ENCODE measurements at regions not wholly inside any gene's neighbourhood (a gene's known extent, or its start where the extent isn't known, plus 50 kb on each side); places are given as distances from the start of the nearest gene placed in this dataset.

GRCh38 chr4:179858221-179858620 lies 2385.0 kb upstream of the TENM3 start:
- Histone ChIP-seq H3K4me3 (ENCODE audit: low read depth, low read length, poor library complexity, severe bottlenecking) (no peak overlapping the region), H3K9me3 (ENCODE audit: low read depth, low read length, poor library complexity, severe bottlenecking) (no peaks in the 10 kb centered on the region), H3K4me1 (ENCODE audit: insufficient read depth, low read length, poor library complexity, severe bottlenecking) (no peaks in the 10 kb centered on the region), H3K27me3 (replicated peaks; ENCODE audit: insufficient read depth, low read depth, low read length, poor library complexity) (no peaks in the 10 kb centered on the region), H3K27ac (ENCODE audit: low read depth, low read length, poor library complexity, severe bottlenecking) (no peak overlapping the region), H3K36me3 (ENCODE audit: insufficient read depth, low read length, poor library complexity, severe bottlenecking) (no peaks in the 10 kb centered on the region)
- BruUV-seq (replicated peaks), result no TSS peak
- intact Hi-C loops (cut with micrococcal nuclease; ENCODE audit: unreplicated experiment), result no loop called here
- no peak for DNase-seq (ENCODE audit: low spot score)
- TF ChIP-seq EZH2 (IDR thresholded peaks at IDR 0.05; ENCODE audit: borderline replicate concordance, low read depth, low read length, poor library complexity, severe bottlenecking) (no peak), CTCF (conservative IDR thresholded peaks at IDR 0.05; ENCODE audit: low read depth, low read length) (no peak)
- POLR2A ChIA-PET (ENCODE audit: low non-redundant PET), result no interaction called here
- CTCF ChIA-PET, result no interaction called here

- no peaks in the 10 kb centered on the region for H3K4me1 ChIP-seq (ENCODE audit: insufficient read depth, low read length, poor library complexity, severe bottlenecking)
- POLR2A ChIA-PET (ENCODE audit: low non-redundant PET), result no interaction called here
- H3K4me3 ChIP-seq (ENCODE audit: low read depth, low read length, poor library complexity, severe bottlenecking), result no peak overlapping the region
- DNase-seq (ENCODE audit: low spot score), result peak; percentile 84
- intact Hi-C loops (cut with micrococcal nuclease; ENCODE audit: unreplicated experiment), result loop anchor here (1.0 to 10.0 kb wide), 3 partner anchors 161 to 799 kb away; no protein-coding TSS in a partner anchor
- TF ChIP-seq CTCF (conservative IDR thresholded peaks at IDR 0.05; ENCODE audit: low read depth, low read length) (peak; percentile 94), EZH2 (IDR thresholded peaks at IDR 0.05; ENCODE audit: borderline replicate concordance, low read depth, low read length, poor library complexity, severe bottlenecking) (no peak)
- no peaks in the 10 kb centered on the region for H3K9me3 ChIP-seq (ENCODE audit: low read depth, low read length, poor library complexity, severe bottlenecking)
- no peak overlapping the region for H3K27ac ChIP-seq (ENCODE audit: low read depth, low read length, poor library complexity, severe bottlenecking)
- BruUV-seq (replicated peaks), result no TSS peak
- no peaks in the 10 kb centered on the region for H3K27me3 ChIP-seq (replicated peaks; ENCODE audit: insufficient read depth, low read depth, low read length, poor library complexity)
- CTCF ChIA-PET, result interaction anchor here (0.6 to 1.5 kb wide), 6 partner anchors 16 to 399 kb away, joined by 3 to 11 read pairs (median 4); no protein-coding TSS in a partner anchor
- no peaks in the 10 kb centered on the region for H3K36me3 ChIP-seq (ENCODE audit: insufficient read depth, low read length, poor library complexity, severe bottlenecking)
Measured at GRCh38 chr4:179867300-179867878, 2375.8 kb upstream of the TENM3 start.

GRCh38 chr4:179871726-179872125 lies 2371.5 kb upstream of the TENM3 start:
- intact Hi-C loops (cut with micrococcal nuclease; ENCODE audit: unreplicated experiment), result no loop called here
- DNase-seq (ENCODE audit: low spot score), result no peak
- TF ChIP-seq EZH2 (IDR thresholded peaks at IDR 0.05; ENCODE audit: borderline replicate concordance, low read depth, low read length, poor library complexity, severe bottlenecking), result no peak
- no peak for TF ChIP-seq CTCF (conservative IDR thresholded peaks at IDR 0.05; ENCODE audit: low read depth, low read length)

More at GRCh38 chr4:179871726-179872125, 2371.5 kb upstream of the TENM3 start:
- Histone ChIP-seq H3K4me3 (ENCODE audit: low read depth, low read length, poor library complexity, severe bottlenecking) (no peak overlapping the region), H3K4me1 (ENCODE audit: insufficient read depth, low read length, poor library complexity, severe bottlenecking) (no peaks in the 10 kb centered on the region), H3K9me3 (ENCODE audit: low read depth, low read length, poor library complexity, severe bottlenecking) (no peaks in the 10 kb centered on the region), H3K27me3 (replicated peaks; ENCODE audit: insufficient read depth, low read depth, low read length, poor library complexity) (no peaks in the 10 kb centered on the region), H3K36me3 (ENCODE audit: insufficient read depth, low read length, poor library complexity, severe bottlenecking) (no peaks in the 10 kb centered on the region), H3K27ac (ENCODE audit: low read depth, low read length, poor library complexity, severe bottlenecking) (no peak overlapping the region)
- ChIA-PET CTCF (no interaction called here), POLR2A (ENCODE audit: low non-redundant PET) (no interaction called here)
- BruUV-seq (replicated peaks), result no TSS peak
